Left renal cortex interstitium (tissue), 4 donors: ENCODE measurements at regions not wholly inside any gene's neighbourhood (a gene's known extent, or its start where the extent isn't known, plus 50 kb on each side); places are given as distances from the start of the nearest gene placed in this dataset.

Experiments
- DNase-seq, 4 donors: peaks; one replicate each; pipeline ENCODE4 v3.0.0-alpha.2; 2013; ENCODE audit warnings: low read depth in 4 of 4, low spot score in 2 of 4, missing footprints in 1 of 4

DNA sequence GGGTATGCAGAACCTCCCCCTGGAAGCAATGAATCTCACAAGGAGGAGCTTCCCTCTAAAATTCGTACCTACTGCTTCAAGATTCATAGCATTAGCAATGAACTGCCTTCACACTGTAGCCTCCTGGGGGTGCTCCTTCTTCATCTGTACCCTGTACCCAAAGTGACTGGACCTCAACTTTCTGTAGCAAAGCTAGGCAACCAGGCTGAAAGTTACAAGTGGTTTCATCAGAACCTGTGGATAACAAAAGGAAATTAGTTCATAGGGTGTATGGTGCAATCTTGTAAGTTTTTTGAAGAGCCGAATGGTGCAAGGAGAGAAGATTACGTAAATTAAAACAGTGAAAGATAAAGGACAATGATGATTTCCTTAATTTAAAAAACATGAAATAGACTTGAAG, 1541.7 kb upstream of the FLRT2 start:
- no peak for DNase-seq

DNA sequence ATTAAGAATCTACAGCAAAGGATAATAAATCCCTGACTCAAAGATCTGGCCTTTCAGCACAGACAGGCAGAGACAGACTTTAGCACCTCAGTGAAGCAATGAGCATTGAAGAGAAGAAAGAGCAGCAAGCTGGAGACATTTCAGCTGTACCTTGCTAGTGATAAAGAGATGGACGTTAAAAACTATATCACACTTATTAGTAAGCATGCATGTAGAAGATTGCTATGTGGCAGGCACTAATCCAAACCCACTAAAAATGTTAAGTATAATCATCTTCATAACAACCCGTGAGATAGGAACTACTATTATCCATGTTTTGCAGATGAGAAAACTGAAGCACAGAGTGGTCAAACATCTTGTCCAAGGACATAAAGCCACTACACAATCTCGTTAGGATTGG, 1538.3 kb upstream of the FLRT2 start:
- no peak for DNase-seq

DNA sequence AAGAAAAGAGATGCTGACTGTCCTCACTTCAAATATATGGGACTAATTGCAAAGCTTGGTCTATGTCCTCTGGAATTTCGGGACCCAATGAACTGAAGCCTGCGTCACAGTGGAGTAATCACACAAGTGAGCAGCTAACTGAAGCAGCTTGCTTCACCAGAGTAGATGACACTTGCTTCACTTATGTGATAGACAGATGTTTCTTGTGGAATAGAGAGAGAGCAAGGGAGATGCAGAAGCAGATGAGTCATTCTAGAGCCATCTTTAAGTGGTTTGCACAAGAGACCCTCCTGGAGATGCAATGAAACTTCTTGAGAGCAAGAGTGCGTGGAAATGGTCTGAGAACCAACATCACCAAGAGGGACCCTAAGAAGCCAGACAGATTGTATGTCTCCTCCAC, 1537.1 kb upstream of the FLRT2 start:
- DNase-seq = no peak

DNA sequence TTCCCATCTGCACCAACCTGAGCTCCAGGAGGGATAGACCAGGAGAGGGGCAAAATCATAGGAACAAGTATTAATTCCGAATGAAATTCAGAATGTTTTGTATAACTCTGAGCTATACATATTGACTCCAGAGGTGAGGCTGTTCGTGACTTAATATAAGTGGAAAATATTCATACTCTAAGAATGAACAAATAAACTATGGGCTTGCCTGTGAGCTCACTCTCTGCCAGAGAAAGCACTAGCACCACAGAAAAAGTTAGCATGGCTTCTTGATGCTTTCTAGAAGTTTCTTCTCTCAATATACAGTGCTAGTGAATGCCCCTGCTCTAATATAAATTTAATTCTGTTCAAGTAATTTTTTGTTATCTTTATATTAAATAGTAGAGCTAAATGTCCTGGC, 1536.4 kb upstream of the FLRT2 start:
- DNase-seq = no peak

DNA sequence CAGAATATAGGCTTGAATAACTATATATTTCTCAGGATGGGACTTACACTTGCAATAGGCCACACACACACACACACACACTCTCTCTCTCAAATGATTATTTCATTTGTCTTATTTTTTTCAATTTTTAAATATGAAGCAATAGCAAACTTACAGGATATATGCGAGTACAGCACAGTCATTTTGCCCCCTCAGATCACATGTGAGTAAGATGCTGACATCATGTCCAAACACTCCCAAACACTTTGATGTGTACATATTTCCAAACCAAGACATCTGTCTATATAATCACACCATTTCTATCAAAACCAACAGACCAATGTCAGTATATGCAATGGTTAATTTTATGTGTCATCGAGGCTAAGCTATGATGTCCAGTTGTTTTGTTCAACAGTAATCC, 1535.9 kb upstream of the FLRT2 start:
- DNase-seq = no peak

DNA sequence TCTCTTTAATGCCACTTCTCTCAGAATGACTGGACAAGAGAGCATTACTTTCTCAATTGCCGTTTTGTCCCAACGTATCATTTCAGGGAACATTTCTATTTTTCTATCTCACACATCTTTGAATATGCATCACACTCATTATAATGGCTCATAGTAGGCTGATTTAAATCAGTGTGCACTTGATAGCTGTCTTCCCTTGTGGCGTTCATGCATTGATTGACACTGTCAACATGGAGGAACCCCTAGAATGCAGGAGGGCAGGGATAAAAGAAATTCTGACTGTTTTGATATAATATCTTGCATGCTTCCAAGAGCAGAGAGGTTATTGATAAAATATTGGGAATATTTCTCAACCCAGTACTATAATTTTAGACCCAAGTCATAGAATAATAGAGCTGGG, 1528.9 kb upstream of the FLRT2 start:
- DNase-seq = no peak

DNA sequence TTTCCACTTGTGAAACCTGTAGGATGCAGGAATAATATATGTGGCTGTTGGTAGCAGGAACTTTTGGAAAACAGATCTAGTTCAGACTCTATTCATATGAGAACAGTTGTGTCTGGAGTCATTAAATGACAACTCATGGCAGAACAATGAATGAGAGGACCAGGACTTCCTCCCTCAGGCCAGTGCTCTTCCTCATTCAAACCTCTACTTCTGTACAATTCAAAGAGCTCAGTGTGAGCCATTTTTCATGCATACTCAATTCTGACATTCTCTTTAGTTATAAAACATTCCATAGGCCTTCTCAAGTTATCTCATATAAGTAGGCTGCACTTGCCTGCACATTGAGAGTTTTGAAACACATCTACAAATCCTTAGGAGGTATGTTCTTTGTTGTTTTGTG, 1526.6 kb upstream of the FLRT2 start:
- DNase-seq = no peak

DNA sequence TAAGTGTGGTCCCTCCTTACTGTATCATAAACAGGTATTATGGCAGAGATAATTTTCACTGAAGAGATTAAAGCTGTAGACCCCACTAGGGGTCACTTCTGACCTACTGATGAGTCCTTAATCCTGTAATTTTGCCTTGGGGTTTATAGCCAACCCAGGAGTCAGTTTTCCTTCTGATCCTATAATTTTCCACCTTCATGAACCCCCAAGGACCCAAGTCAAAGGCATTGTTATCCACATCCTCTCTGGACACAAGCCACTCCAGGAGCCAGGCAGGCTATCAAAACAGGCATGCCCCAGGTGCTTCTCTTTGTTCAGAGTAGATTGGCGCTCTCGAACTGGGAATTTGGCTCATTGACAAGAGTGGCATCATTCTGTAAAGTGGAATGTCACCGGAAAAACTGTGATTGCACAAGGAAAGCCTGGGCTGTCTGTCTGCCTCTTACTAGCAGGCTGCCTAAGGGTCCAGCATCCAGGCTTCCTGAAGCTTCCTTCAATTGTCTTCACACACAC, 1523.2 kb upstream of the FLRT2 start:
- no peak for DNase-seq

DNA sequence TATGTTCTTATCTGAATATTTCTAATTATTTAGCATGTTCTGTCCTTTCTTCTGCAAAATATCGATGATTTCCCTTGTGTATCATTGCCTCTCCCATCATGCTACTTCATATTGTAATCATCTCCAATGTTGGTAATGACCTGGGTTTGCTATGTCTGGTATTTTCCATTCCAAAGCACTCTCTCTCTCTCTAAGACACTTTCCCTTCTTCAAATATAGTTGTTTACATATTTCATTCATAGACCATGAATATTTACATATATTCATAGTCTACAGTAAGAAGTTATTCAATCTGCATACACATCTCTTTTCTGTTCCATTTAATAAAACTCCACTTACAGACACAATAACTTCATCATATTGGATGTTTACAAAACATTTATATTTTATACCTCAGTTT, 1516.5 kb upstream of the FLRT2 start:
- DNase-seq = no peak

DNA sequence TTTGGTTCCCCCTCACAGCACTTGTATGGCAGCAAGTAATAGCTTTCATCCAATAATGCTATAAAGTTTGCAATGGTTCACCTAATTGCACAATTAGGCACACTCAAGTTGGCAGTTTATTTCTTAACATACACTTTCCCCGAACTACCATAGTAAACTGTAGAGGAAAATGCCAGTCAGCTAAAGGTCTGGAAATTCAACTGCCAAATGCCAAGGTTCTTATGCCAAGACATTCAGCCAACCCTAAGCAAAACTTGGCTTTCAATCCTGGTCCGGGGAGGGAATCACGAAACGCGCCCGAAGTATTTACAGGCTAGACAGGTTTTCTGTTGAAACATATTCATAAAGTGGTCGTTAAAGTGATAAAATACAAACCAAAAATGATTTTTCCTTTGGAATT, 1512.4 kb upstream of the FLRT2 start:
- no peak for DNase-seq

DNA sequence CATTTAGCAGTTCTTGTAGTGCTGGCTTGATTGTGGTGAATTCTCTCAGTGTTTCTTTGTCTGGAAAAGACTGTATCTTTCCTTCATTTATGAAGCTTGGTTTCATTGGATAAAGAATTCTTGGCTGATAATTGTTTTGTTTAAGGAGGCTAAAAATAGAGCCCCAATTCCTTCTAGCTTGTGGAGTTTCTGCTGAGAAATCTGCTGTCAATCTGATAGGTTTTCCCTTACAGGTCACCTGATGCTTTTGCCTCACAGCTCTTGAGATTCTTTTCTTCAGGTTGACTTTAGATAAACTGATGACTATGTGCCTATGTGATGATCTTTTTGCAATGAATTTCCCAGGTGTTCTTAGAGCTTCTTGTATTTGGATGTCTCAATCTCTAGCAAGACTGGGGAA, 1508.5 kb upstream of the FLRT2 start:
- DNase-seq = no peak

DNA sequence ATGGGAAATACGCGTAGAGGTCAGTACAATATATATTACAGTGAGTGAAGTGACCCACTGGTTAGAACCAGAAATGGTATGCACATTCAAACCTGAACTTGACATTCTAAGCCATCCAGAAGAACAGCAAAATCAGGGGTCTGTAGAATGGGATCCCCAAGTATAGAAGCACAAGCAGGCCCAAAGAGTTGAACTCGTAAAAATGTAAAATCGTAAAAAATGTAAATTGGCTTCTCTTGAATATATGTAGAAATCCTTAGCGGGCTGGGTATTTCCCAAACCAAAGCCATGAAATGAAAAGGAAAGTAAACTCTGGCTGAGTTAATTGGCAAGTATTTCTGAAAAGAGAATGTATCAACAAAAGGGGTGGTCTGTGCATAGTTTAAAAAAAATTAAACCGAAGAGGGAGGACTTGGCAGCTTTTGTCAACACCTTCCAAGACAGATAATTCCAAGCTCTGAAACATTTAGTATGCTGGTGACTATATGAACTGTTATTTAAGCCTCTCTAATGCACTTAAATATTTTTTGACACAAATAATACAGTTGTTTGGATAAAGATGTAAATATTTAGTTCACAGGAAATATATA, 1505.6 kb upstream of the FLRT2 start:
- no peak for DNase-seq

DNA sequence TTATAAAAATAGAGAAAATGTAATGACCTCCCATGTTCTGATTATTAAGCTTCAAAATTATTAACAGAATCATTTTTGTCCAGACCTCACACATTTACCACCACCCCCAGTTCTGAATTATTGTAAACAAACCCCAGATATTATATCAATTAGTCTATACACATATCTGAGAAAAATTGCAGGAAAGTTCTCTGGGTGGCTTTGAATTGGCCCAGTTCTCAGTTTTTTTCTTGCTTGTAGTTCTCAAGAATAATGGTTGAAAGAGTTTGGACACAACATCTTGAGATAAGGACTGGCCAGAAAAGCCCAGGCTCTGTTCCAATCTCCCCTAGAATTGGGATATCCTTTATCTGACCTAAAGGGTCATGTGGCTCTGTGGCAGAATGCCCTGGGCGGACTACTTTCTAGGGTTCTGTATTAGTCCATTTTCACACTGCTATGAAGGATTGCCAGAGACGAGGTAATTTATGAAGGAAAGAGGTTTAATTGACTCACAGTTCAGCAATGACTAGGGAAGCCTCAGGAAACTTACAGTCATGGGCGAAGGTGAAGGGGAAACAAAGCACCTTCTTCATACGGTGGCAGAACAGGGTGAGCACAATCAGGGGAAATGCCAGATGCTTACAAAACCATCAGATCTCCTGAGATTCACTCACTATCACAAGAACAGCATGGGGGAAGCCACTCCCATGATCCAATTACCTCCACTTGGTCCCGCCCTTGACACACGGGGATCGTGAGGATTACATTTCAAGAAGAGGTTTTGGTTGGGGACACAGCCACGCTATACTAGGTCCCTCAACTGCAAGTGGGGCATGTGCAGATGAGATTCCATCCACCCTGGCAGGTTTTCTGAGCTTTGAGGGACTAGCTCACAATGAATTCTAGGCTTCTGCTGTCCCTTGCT, 1504.6 kb upstream of the FLRT2 start:
- no peak for DNase-seq

DNA sequence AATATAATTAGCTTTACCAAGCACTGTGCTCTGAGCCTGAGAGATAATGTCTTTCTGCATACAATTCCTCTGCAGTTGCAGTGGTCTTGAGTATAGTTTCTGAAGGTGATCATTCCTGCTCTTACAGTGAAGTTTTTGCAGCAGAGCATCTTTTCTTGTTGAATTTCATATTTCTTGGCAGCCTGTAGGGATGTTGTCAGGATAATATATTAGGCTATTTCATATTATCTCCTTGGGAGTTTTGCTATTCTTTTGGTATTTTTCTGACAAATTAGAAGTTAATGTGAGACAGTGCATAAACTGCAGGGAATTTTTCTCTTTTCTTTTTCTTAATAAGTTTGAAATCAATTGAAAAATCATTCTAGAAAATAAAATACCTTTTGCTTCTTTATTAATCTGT, 1502.6 kb upstream of the FLRT2 start:
- DNase-seq = no peak

DNA sequence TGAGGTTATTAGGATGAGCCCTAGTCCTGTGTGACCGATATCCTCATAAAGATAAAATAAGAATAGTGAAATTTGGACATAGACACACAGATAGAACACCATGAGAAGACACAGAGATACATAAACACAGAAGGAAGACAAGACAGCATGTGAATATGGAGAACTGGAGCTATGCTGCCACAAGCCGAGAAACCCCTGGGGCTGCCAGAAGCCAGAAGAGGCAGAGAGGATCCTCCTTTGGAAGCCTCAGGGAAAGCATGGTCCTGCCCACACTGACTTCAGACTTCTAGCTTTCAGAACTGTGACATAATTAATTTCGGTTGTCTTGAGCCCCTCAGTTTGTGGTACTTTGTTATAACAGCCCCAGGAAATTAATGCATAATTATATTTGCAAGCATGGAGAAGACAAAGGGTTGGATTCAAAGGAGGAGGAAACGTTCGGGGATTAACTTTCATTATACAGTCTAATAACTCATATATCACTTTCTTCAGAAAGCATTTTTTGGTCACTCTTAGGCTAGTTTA, 1501.8 kb upstream of the FLRT2 start:
- no peak for DNase-seq

DNA sequence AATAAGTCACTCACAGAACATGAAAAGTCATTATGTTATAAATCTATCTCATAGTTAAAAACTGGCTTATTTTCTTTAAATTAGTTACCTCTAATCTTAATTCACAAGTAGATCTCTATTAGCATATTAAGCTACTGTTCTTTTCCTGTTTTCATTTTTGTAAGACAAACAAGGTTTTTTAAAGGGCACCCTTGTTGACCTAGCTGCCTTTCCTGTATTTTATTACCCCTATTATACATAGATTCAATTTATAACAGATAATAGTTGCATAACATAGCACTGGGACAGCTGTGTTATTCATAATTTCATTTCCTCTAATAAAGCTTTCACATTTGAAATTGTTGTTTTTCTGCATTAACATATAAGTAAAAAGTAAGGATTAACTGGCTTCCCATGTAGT, 1500.7 kb upstream of the FLRT2 start:
- no peak for DNase-seq

DNA sequence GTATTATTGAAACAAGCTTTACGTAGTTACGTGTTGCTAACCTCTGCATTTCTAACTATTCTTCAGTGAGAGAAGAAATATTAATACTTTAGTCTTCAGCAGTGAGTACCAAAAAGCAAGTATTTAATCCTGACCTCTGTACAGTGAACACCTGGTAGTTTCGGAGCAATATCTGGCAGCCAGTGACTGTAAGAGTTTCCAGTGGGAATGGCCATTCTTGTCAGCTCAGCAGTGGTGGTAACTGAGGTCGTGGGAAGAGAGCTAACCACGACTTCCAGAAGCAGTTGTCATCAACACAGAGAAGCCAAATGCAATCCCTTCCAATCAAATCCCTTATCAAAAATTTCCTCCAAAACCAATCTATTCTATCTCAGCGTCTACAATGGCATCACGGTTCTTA, 1500.2 kb upstream of the FLRT2 start:
- DNase-seq = no peak

DNA sequence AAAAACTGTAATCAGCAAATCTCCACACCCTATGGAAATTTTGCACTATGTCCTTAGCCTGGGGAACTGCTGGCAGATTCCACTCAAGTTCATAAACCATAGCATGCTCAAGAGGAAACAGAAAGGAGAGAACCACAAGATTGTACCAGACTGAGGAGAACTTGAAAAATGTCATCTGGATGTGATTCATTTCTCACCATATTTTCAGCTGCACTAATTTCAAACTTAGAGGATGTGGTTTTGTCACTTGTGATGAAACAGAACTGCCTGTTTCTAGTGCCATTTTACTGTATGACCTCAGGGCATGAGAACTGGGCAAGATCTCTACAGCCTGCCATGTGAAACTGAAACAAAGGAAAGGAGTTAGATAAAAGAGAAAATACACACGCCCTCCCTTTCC, 1493.1 kb upstream of the FLRT2 start:
- DNase-seq = no peak

DNA sequence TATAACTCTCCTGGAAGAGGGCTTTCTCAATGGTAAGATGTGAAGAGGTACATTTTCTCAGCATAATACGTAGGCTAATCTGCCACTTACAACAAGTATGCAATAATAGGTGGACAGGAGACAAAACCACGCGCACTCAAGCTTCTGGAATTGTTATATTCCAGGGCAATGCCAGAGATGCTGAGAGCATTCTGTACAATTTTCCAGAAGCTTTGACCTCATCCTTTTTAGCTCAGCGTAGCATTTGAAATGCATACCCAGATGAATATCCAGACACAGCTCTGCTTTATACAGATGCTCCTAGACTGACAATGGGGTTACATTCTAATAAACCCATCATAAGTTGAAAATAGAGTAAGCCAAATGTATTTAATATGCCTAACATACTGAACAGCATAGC, 1492.4 kb upstream of the FLRT2 start:
- DNase-seq = no peak

DNA sequence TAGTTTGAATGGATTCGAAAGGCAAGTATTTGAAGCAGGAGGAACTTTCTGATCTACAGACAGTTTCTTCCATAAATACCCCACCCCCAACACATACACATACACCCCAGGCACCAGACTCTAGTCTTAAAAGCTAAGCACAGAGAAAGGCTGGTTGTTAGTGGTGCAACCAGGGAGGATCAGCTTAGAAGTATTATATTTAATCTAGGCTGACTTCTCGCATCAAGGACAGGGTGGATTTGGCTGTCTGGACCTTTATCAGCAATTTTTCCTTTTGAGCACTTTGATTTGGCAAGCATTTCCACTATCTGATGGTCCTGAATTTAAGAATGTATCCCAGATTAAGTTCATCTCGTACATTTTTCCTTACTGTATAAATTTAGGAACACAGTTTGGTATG, 1489.8 kb upstream of the FLRT2 start:
- DNase-seq = no peak

DNA sequence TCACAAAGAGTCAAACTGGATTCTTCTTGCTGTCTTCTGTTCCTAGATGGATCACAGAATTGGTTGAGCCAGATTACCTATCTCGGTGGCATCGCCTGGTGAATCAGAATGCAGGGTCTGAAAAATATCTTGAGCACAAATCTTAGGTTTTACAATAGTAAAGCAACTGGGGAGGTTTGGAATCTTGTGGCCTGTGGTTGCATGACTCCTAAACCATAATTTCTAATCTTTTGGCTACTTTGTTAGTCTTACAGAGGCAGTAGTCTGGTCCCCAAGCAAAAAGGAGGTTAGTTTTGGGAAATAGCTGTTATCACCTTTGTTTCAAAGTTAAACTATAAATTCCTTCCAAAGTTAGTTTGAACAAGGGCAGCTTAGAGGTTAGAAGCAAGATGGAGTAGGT, 1488.5 kb upstream of the FLRT2 start:
- no peak for DNase-seq

DNA sequence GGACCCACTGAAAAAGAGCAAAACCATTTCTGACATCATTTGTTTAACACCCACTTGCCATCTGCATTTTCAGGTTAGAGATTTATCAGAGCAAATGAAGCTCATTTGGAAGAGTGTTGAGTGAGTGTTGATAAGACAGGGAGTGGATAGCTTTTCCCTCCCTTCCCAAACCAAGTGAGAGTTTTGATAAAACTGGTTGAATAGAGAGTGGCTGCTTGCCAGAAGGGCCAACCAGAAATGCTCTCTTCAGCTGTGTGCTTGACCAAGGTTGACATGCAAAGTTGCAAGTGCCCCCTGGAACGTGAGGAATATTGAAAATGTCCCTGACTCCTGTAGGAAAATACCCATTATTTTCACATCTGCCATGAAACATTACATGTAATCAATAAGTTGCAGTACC, 1487.0 kb upstream of the FLRT2 start:
- no peak for DNase-seq
